ENCODE measurements at regions not wholly inside any gene's neighbourhood (a gene's known extent, or its start where the extent isn't known, plus 50 kb on each side); places are given as distances from the start of the nearest gene placed in this dataset.

DNA sequence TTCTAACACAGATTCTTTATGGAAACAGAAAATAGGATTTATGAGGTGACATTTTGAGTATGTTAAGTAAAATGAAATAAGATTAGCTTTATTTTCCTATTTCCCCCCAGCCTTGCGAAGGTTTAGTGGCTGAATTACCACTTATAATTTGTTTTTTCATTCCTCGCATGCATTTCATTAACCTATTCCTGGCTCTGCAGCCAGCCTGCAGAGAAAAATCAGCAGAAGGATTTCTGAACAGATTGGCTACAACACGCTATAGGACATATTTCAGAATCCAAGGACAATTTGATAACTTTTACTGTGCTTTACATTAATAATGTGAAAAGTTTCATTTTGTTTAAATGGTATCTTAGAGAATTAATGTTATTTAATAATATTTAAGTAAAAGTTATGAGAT, 162.4 kb upstream of the MMS22L start:
- no peaks in the 10 kb centered on the region for H3K4me1 ChIP-seq (ENCODE audit: control insufficient read depth in 3 of 3, insufficient read depth in 3 of 3, low read length in 3 of 3)
- no peak overlapping the region for H3K9ac ChIP-seq (ENCODE audit: low read depth in 1 of 3, low read length in 3 of 3)
- H3K27ac ChIP-seq (ENCODE audit: low read depth, low read length), result no peak overlapping the region

GRCh38 chr6:97449444-97449966, 166.5 kb upstream of the MMS22L start:
- no peak overlapping the region for H3K27ac ChIP-seq (ENCODE audit: low read depth, low read length)
- H3K9ac ChIP-seq (ENCODE audit: low read depth in 1 of 3, low read length in 3 of 3), result no peak overlapping the region
- no peak overlapping the region for H3K4me3 ChIP-seq (ENCODE audit: low read length in 3 of 3)
- no peaks in the 10 kb centered on the region for H3K9me3 ChIP-seq (ENCODE audit: control insufficient read depth in 3 of 3, low read length in 3 of 3)
- no peaks in the 10 kb centered on the region for H3K27me3 ChIP-seq (ENCODE audit: control insufficient read depth in 3 of 3, insufficient read depth in 3 of 3, low read length in 3 of 3)
- no peaks in the 10 kb centered on the region for H3K36me3 ChIP-seq (ENCODE audit: control insufficient read depth in 3 of 3, insufficient read depth in 3 of 3, low read length in 3 of 3)
- H3K4me1 ChIP-seq (ENCODE audit: control insufficient read depth in 3 of 3, insufficient read depth in 3 of 3, low read length in 3 of 3), result no peaks in the 10 kb centered on the region

More for the DNA sequence above, 162.4 kb upstream of the MMS22L start:
- no peaks in the 10 kb centered on the region for H3K36me3 ChIP-seq (ENCODE audit: control insufficient read depth in 3 of 3, insufficient read depth in 3 of 3, low read length in 3 of 3)
- no peaks in the 10 kb centered on the region for H3K27me3 ChIP-seq (ENCODE audit: control insufficient read depth in 3 of 3, insufficient read depth in 3 of 3, low read length in 3 of 3)
- no peak overlapping the region for H3K4me3 ChIP-seq (ENCODE audit: low read length in 3 of 3)
- no peaks in the 10 kb centered on the region for H3K9me3 ChIP-seq (ENCODE audit: control insufficient read depth in 3 of 3, low read length in 3 of 3)

GRCh38 chr6:97450087-97450486, 167.1 kb upstream of the MMS22L start:
- Histone ChIP-seq H3K9ac (ENCODE audit: low read depth in 1 of 3, low read length in 3 of 3) (no peak overlapping the region), H3K9me3 (ENCODE audit: control insufficient read depth in 3 of 3, low read length in 3 of 3) (no peaks in the 10 kb centered on the region), H3K27me3 (ENCODE audit: control insufficient read depth in 3 of 3, insufficient read depth in 3 of 3, low read length in 3 of 3) (no peaks in the 10 kb centered on the region), H3K36me3 (ENCODE audit: control insufficient read depth in 3 of 3, insufficient read depth in 3 of 3, low read length in 3 of 3) (no peaks in the 10 kb centered on the region), H3K4me1 (ENCODE audit: control insufficient read depth in 3 of 3, insufficient read depth in 3 of 3, low read length in 3 of 3) (no peaks in the 10 kb centered on the region), H3K27ac (ENCODE audit: low read depth, low read length) (no peak overlapping the region), H3K4me3 (ENCODE audit: low read length in 3 of 3) (no peak overlapping the region)

DNA sequence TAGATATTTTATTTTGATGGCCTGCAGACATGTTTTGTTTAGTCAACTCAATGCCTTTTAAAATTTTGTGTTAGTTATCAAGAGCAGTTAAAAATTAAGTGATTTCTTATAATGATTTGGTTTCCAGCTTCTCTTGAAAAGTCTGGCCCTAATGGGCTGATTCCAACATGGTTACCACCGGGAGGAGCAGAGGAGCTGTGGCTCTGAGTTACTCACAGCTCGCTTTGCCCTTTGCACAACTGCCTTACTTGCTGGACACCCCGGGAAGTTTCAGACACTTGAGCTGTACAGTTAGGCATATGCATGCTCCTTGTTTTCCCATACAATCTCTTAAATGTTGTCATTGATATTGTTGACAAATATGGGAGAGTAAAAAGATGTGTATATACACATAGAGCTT, 173.1 kb upstream of the MMS22L start:
- no peaks in the 10 kb centered on the region for H3K9me3 ChIP-seq (ENCODE audit: control insufficient read depth in 3 of 3, low read length in 3 of 3)

GRCh38 chr6:97459535-97459934, 176.5 kb upstream of the MMS22L start:
- H3K4me1 ChIP-seq (ENCODE audit: control insufficient read depth in 3 of 3, insufficient read depth in 3 of 3, low read length in 3 of 3), result no peaks in the 10 kb centered on the region
- no peak overlapping the region for H3K27ac ChIP-seq (ENCODE audit: low read depth, low read length)
- no peaks in the 10 kb centered on the region for H3K27me3 ChIP-seq (ENCODE audit: control insufficient read depth in 3 of 3, insufficient read depth in 3 of 3, low read length in 3 of 3)
- H3K9ac ChIP-seq (ENCODE audit: low read depth in 1 of 3, low read length in 3 of 3), result no peak overlapping the region
- H3K9me3 ChIP-seq (ENCODE audit: control insufficient read depth in 3 of 3, low read length in 3 of 3), result no peaks in the 10 kb centered on the region
- no peak overlapping the region for H3K4me3 ChIP-seq (ENCODE audit: low read length in 3 of 3)
- no peaks in the 10 kb centered on the region for H3K36me3 ChIP-seq (ENCODE audit: control insufficient read depth in 3 of 3, insufficient read depth in 3 of 3, low read length in 3 of 3)

More for the DNA sequence above, 173.1 kb upstream of the MMS22L start:
- no peak overlapping the region for H3K9ac ChIP-seq (ENCODE audit: low read depth in 1 of 3, low read length in 3 of 3)
- H3K27me3 ChIP-seq (ENCODE audit: control insufficient read depth in 3 of 3, insufficient read depth in 3 of 3, low read length in 3 of 3), result no peaks in the 10 kb centered on the region
- H3K36me3 ChIP-seq (ENCODE audit: control insufficient read depth in 3 of 3, insufficient read depth in 3 of 3, low read length in 3 of 3), result no peaks in the 10 kb centered on the region
- no peak overlapping the region for H3K27ac ChIP-seq (ENCODE audit: low read depth, low read length)
- no peak overlapping the region for H3K4me3 ChIP-seq (ENCODE audit: low read length in 3 of 3)
- no peaks in the 10 kb centered on the region for H3K4me1 ChIP-seq (ENCODE audit: control insufficient read depth in 3 of 3, insufficient read depth in 3 of 3, low read length in 3 of 3)

DNA sequence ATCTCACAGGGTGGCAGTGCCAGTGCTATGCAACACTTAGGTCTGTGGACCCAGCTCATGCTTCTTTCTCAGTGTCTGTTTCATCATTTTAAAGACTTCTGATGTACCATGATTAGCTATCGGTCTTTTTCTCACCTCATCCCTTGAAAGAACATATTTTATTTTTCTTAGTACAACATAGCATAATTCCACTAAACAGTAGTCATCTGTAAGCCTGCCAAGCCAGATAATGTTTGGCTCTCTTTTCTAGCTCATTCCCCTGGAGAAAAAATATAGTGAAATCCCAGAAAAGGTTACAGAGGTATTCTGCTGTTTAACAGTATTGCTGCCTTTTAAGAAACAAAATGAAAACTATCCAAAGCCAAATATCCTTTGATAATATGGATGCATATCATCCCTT, 177.0 kb upstream of the MMS22L start:
- Histone ChIP-seq H3K36me3 (ENCODE audit: control insufficient read depth in 3 of 3, insufficient read depth in 3 of 3, low read length in 3 of 3) (no peaks in the 10 kb centered on the region), H3K9ac (ENCODE audit: low read depth in 1 of 3, low read length in 3 of 3) (no peak overlapping the region), H3K27ac (ENCODE audit: low read depth, low read length) (no peak overlapping the region), H3K9me3 (ENCODE audit: control insufficient read depth in 3 of 3, low read length in 3 of 3) (no peaks in the 10 kb centered on the region), H3K4me1 (ENCODE audit: control insufficient read depth in 3 of 3, insufficient read depth in 3 of 3, low read length in 3 of 3) (no peaks in the 10 kb centered on the region), H3K4me3 (ENCODE audit: low read length in 3 of 3) (no peak overlapping the region), H3K27me3 (ENCODE audit: control insufficient read depth in 3 of 3, insufficient read depth in 3 of 3, low read length in 3 of 3) (no peaks in the 10 kb centered on the region)

DNA sequence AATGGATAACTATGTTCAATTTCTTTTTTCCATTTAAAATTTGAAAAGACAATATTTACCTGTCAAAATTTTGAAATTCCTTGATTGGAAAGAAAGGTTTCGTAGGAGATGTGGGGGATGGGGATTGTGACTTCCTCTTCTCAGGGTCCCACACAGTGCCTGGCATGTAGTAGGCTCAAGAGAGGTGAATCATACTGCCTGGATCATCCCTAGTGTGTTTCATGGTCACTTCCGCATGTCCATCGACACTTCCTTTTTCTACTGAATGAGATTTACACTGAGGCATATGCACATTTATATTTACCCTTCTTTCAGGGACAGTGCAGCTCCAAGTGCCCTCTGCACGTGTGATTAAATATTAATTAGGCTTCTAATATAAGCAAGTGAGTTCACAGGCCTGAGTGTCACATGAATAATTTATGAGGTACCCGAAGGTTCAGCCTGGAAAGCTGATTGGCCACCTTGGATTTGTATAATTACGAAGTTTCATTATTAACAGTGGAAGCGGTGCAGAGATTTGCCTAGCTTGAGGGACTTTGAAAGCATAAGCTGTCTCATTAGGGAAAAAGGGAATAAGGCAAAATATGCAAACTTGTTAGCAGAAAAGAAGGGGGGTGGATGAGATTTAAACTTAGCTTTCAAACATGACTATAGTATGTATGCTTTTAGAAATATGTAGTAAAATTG, 177.5 kb upstream of the MMS22L start:
- no peak overlapping the region for H3K27ac ChIP-seq (ENCODE audit: low read depth, low read length)
- no peaks in the 10 kb centered on the region for H3K36me3 ChIP-seq (ENCODE audit: control insufficient read depth in 3 of 3, insufficient read depth in 3 of 3, low read length in 3 of 3)
- H3K27me3 ChIP-seq (ENCODE audit: control insufficient read depth in 3 of 3, insufficient read depth in 3 of 3, low read length in 3 of 3), result no peaks in the 10 kb centered on the region
- no peak overlapping the region for H3K9ac ChIP-seq (ENCODE audit: low read depth in 1 of 3, low read length in 3 of 3)
- H3K4me3 ChIP-seq (ENCODE audit: low read length in 3 of 3), result no peak overlapping the region
- no peaks in the 10 kb centered on the region for H3K4me1 ChIP-seq (ENCODE audit: control insufficient read depth in 3 of 3, insufficient read depth in 3 of 3, low read length in 3 of 3)
- H3K9me3 ChIP-seq (ENCODE audit: control insufficient read depth in 3 of 3, low read length in 3 of 3), result no peaks in the 10 kb centered on the region

GRCh38 chr6:97461218-97461617, 178.2 kb upstream of the MMS22L start:
- H3K27ac ChIP-seq (ENCODE audit: low read depth, low read length), result no peak overlapping the region
- no peaks in the 10 kb centered on the region for H3K36me3 ChIP-seq (ENCODE audit: control insufficient read depth in 3 of 3, insufficient read depth in 3 of 3, low read length in 3 of 3)
- H3K9ac ChIP-seq (ENCODE audit: low read depth in 1 of 3, low read length in 3 of 3), result no peak overlapping the region
- no peaks in the 10 kb centered on the region for H3K27me3 ChIP-seq (ENCODE audit: control insufficient read depth in 3 of 3, insufficient read depth in 3 of 3, low read length in 3 of 3)
- no peak overlapping the region for H3K4me3 ChIP-seq (ENCODE audit: low read length in 3 of 3)
- no peaks in the 10 kb centered on the region for H3K9me3 ChIP-seq (ENCODE audit: control insufficient read depth in 3 of 3, low read length in 3 of 3)
- no peaks in the 10 kb centered on the region for H3K4me1 ChIP-seq (ENCODE audit: control insufficient read depth in 3 of 3, insufficient read depth in 3 of 3, low read length in 3 of 3)

DNA sequence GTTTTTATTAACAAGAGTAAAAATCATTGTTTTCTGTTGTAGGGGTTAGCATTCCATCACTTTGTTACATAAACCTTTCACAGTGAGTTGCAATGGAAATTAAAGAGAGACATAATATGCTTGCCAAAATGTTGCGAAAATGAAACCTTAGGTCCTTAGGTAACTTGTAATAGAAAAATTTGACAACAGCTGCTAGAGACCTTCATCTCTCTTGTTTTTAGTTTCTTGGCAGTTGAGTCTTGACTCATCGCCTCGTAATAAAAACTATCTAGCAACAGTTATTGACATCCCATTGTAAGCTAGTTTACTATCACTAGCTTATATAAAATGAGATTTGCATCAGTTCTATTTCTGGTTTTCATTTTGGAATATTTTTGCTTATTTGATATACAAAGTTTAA, 179.0 kb upstream of the MMS22L start:
- H3K4me3 ChIP-seq (ENCODE audit: low read length in 3 of 3), result no peak overlapping the region
- H3K27ac ChIP-seq (ENCODE audit: low read depth, low read length), result no peak overlapping the region
- H3K27me3 ChIP-seq (ENCODE audit: control insufficient read depth in 3 of 3, insufficient read depth in 3 of 3, low read length in 3 of 3), result no peaks in the 10 kb centered on the region
- no peaks in the 10 kb centered on the region for H3K4me1 ChIP-seq (ENCODE audit: control insufficient read depth in 3 of 3, insufficient read depth in 3 of 3, low read length in 3 of 3)
- H3K9ac ChIP-seq (ENCODE audit: low read depth in 1 of 3, low read length in 3 of 3), result no peak overlapping the region
- H3K9me3 ChIP-seq (ENCODE audit: control insufficient read depth in 3 of 3, low read length in 3 of 3), result no peaks in the 10 kb centered on the region
- H3K36me3 ChIP-seq (ENCODE audit: control insufficient read depth in 3 of 3, insufficient read depth in 3 of 3, low read length in 3 of 3), result no peaks in the 10 kb centered on the region

DNA sequence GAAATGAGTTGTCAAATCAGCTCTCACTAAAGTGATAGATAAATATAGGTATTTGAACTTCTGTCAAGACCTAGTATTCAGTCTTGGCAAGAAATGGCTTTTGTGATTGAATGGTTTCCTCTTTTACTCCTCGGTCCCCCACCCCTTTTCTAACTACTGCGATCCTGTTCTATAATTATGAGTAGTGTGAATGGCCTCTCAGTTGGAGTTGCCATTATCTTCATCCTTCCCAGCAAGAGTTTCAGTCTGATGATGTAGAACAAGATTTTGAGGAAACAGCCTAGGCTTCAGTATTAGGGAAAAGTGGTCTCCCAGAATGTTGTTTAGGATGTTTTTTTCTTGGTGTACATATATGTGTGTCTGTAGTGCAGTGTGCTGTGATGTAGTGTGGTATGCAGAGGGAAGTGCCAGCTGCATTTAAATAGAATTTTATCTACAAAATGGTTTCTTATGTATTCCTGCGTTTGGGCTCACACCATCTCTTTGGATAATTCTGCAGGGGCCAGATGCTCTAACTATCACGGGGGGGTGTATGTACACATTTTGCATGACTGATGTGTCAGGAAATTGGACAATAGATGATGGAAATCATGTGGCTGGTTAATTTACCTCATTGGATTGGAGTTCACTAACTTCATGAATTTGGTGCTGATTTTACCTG, 180.1 kb upstream of the MMS22L start:
- Histone ChIP-seq H3K27ac (ENCODE audit: low read depth, low read length) (no peak overlapping the region), H3K9ac (ENCODE audit: low read depth in 1 of 3, low read length in 3 of 3) (no peak overlapping the region), H3K36me3 (ENCODE audit: control insufficient read depth in 3 of 3, insufficient read depth in 3 of 3, low read length in 3 of 3) (no peaks in the 10 kb centered on the region), H3K4me3 (ENCODE audit: low read length in 3 of 3) (no peak overlapping the region), H3K4me1 (ENCODE audit: control insufficient read depth in 3 of 3, insufficient read depth in 3 of 3, low read length in 3 of 3) (no peaks in the 10 kb centered on the region), H3K27me3 (ENCODE audit: control insufficient read depth in 3 of 3, insufficient read depth in 3 of 3, low read length in 3 of 3) (no peaks in the 10 kb centered on the region), H3K9me3 (ENCODE audit: control insufficient read depth in 3 of 3, low read length in 3 of 3) (no peaks in the 10 kb centered on the region)

Measured in skeletal muscle tissue (tissue), 3 donors.